ENCODE measurements at regions not wholly inside any gene's neighbourhood (a gene's known extent, or its start where the extent isn't known, plus 50 kb on each side); places are given as distances from the start of the nearest gene placed in this dataset.

GRCh38 chr5:174325961-174326360, 280.5 kb downstream of the NSG2 start:
- TF ChIP-seq ZNF565 (CRISPR knock-in tag; conservative IDR thresholded peaks at IDR 0.05; ENCODE audit: low read depth) (no peak), ZC3H10 (CRISPR knock-in tag; IDR thresholded peaks at IDR 0.05) (no peak), ZNF8 (CRISPR knock-in tag; IDR thresholded peaks at IDR 0.05) (no peak), BACH2 (CRISPR knock-in tag; IDR thresholded peaks at IDR 0.05; ENCODE audit: borderline replicate concordance) (no peak), RARB (CRISPR knock-in tag; IDR thresholded peaks at IDR 0.05) (no peak), PATZ1 (CRISPR knock-in tag; IDR thresholded peaks at IDR 0.05; ENCODE audit: borderline replicate concordance) (no peak), TOX (CRISPR knock-in tag; IDR thresholded peaks at IDR 0.05; ENCODE audit: borderline replicate concordance) (no peak), ZNF70 (CRISPR knock-in tag; IDR thresholded peaks at IDR 0.05) (no peak), CSRNP3 (CRISPR knock-in tag; IDR thresholded peaks at IDR 0.05) (no peak), POU6F1 (CRISPR knock-in tag; IDR thresholded peaks at IDR 0.05; ENCODE audit: borderline replicate concordance, low read depth) (no peak), ESRRG (CRISPR knock-in tag; IDR thresholded peaks at IDR 0.05) (no peak), ZFP3 (CRISPR knock-in tag; IDR thresholded peaks at IDR 0.05) (no peak), OSR1 (CRISPR knock-in tag; IDR thresholded peaks at IDR 0.05) (no peak)

Data from SK-N-SH treated with all-trans-retinoic acid at 6 μM for 48 hours (cell line).